Stimulated activated CD4-positive, alpha-beta T cell treated with anti-CD3 and anti-CD28 coated beads, Interleukin-4, amount 100 ng/mL, for 1 hour (primary cell): ENCODE measurements at regions not wholly inside any gene's neighbourhood (a gene's known extent, or its start where the extent isn't known, plus 50 kb on each side); places are given as distances from the start of the nearest gene placed in this dataset.

Source experiments
- DNase-seq: peaks from one replicate; pipeline ENCODE4 v3.0.0-alpha.2; 2020

DNA sequence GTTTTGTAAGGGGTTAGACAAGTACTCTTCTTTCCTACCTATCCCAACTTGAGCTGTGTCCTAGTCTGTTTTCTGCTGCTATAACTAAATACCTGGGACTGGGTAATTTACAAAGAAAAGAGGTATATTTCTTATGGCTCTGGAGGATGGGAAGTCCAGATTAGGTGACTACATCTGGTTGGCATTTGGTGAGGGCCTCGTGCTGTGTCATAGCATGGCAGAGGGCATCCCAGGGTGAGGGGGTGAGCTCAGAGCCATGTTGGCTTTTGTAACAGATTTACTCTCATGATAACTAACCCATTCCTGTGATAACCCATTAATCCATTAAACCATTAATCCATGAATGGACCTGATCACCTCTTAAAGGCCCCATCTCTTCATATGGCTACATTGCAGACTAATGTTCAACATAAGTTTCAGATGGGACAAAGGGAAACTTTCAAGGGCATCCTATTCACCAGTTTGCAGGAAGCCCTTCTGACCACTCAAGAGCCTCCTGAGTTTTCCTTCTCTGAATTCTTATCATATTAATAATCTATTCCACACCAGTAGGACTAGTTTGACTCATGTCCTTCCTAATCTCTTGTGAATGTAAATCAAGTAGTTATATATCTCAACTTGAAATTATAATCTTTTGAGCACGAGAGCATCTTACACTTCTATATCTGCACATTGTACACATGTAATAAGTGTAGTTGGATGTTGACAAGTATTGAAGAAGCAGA, 185.7 kb upstream of the ZPLD1 start:
- DNase-seq = no peak

DNA sequence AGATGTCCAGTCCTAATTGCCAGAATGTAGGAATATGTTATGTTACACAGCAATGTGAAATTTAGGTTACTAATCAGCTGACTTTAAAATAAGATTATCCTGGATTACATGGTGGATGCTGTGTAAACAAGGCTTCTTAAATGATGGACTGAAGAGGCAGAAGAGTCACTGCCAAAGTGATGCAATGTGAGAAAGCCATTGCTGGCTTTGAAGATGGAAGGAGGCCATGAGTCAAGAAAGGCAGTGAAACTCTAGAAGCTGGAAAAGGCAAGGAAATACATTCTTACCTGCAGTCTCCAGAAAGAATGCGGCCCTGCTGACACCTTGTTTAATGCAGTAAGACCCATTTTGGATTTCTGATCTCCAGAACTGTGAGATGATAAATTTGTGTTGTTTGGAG, 179.1 kb upstream of the ZPLD1 start:
- no peak for DNase-seq

DNA sequence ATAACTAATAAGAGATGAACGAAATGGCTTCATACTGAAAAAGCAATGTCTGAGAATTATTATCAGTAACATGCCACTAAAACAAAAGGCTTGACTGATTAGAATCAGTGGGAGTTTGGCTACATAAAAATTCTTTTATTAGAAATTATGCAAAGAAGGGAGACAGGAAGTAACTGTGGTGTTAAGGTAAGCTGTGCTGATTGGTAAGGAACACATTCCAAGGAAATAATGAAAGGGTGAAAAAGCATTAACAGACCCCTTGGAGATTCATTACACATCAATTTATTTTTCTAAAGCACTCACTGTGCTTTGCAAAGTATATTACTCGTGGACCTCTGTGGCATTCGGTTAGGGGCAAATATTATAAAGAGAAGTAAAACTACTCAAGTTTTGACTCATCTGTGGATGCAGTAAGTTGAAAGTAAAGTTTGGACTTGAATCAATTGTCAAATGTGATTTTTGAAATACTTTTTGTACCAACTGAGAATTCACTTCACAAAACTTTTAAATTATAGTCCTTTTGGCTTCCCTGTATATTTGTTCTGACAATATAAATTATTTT, 176.1 kb upstream of the ZPLD1 start:
- DNase-seq = no peak

DNA sequence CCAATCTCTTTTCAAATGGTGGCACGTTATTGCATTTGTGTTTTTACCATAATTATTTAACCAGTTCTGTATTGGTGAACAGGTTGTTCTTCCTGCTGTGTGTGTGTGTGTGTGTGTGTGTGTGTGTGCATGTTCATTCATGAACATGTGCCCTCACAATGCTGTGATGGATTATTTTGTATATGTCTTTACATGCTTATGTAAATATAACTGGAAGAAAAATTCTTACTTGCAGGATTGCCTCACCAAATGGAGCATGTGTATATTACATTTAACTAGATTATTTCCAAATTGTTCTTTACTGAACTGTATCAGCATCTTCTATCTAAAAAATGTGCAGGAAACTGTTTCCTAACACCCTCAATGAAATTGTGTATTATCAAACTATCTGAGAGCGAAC, 175.2 kb upstream of the ZPLD1 start:
- no peak for DNase-seq

DNA sequence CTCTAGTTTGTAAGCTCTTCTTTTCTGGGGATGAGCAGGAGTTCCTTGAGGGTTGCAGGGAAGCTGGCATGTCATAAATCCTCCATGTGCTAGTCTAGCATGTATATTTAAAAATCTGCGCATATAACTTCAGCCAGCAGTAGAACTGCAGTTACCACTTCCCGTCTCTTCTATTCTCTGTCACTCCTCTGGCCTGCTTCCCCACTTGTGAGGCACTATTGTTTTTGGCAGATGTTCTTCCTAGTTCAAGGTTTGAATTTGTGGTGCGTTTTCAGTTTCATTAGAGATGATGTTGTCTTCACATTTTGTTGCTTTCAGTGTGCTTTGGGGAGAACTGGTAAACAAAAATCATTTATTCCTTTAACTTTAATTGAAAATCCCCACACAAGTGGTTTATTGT, 169.1 kb upstream of the ZPLD1 start:
- DNase-seq = no peak

DNA sequence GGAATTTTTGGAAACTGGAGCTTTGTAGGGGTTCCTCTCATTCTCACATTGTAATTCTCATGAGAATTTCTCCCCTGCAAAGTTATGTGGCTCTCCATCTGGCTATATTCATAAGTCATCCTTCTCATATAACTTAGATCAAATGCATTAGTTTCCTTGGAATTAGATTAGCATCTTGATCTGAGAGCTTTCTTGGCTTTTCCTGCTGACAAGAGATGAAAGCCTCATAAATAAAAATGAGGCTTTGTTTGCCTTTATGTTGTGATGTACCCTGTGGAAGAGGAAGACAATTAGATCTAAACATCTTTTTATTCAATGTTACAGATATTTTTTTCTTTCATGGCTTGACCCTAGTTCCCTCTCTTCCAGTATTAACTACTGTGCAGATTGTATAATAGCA, 165.4 kb upstream of the ZPLD1 start:
- no peak for DNase-seq

DNA sequence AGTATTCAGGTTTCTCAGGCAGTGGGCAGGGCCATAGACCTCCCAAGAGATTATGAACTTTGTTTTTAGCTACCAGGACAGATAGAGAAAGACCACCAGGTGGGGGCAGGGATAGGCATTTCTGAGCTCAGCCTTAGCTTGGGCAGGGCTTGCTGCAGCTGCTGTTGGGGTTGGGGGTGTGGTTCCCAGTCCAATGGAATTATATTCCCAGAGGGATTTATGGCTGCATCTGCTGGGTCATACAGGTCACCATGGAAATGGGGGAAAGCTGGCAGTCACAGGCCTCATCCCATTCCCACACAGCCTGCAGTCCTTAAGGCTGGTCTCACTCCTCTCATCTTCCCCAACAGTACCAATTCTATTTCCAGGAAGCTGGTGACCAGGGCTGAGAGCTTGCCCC, 144.6 kb upstream of the ZPLD1 start:
- no peak for DNase-seq

DNA sequence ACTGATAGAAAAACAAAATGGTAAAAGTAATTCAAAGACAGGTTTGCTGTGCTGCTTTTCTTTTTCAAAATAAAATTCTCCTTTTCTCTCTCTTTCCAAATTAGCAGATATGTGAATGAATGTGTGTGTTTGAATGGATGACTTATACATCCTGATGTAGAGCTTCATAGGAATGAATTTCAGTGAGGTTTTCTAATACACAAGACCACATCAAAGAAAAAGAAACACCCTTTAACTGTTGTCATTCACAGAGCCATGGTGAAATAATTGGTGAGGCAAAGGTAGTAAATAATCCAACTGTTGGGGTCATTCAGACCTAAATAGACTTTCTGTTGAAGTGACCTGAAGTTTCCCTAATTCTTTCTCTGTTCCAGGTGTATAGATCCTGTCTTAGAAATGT, 139.1 kb upstream of the ZPLD1 start:
- no peak for DNase-seq

DNA sequence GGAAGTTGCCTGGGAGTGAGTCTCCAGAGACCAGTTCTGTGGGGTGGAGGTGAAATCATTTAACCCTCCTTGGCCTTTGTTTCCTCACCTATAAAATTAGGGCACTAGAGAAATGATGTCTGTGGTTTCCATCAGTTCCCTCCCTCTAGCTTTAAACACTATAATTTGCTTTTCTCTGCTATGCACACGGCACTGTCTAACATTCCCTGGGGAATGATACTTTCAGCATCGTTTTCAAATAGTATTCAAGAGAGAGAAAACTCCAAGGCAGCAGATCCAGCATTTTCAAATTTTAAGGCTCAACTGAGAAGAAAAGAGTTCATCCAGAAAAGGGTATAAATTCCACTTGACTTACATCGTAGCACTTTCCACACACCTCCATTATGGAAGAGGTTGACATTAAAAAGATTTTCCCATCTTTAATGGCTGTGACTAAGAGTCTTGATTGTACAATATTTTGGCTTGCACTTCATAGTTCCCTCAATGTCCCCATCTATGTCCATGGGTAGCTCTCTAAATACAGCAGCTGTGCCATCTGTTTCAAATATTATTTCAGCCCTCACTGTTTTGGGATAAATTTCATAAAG, 137.7 kb upstream of the ZPLD1 start:
- no peak for DNase-seq

DNA sequence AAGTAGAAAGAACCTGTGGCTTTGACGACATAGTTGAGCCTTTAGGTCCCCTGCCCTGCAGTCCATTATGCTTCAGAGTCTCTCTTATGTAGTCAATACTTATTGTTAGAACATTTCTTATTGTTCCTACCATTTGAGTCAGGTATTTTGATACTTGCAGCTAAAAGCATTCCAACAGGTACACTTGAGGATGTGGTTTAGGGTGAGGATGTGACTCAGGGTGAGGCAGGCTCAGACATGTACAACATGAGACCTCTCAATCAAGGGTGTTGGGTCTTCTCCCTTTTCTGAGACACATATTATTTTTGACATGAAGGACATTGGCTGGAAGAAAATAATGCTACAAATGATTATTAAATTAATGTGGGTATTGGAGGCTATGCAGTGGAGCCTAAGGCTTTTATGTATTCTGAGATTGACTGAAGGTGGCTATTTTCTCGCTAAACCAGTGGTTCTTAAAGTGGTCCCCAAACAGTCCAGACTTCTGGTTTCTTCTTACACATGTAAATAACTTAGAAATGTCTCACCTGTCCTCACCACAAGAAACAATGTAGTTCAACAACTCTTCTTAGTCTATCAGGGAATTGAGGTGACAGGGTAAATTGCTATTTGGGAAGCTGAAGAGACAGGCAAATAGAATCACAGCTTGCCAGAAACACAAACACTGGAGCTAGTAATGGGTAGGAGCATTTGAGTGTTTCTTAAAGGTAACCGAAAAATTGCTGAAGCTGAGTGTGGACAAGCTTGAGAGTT, 135.5 kb upstream of the ZPLD1 start:
- DNase-seq = no peak

DNA sequence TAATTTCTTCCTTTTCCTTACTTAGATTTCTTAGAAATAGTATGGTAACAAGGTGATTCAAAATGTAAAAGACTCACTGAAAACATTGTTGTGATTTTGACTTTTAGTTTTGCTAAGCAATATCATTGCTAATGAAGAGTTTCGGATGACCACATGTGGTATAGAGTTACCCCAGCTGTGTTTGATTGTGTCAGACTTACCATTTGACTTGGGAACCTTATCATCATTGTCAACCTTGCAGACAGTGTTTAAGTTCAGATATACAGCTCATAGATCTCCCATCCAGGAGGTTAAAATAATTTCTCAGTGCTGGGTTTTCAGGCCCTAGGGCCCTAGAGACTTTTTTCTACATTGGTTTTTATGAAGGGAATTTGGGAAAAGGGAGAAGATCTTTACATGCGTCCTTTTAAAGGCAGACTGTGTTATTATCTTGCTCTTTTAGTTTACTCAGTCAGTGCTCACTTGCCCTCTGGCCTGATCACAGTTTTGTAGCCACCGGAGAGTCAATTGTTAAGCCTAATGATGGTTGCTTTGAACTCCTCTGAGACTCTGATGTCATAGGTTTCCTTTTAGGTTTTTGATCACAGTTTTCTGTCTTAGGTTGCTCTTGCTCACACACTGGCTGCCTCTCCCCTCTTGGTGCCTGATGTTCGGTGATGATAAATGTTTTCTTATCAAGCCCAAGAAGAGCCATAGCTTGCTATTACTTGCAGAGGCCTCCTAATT, 133.5 kb upstream of the ZPLD1 start:
- DNase-seq = no peak

DNA sequence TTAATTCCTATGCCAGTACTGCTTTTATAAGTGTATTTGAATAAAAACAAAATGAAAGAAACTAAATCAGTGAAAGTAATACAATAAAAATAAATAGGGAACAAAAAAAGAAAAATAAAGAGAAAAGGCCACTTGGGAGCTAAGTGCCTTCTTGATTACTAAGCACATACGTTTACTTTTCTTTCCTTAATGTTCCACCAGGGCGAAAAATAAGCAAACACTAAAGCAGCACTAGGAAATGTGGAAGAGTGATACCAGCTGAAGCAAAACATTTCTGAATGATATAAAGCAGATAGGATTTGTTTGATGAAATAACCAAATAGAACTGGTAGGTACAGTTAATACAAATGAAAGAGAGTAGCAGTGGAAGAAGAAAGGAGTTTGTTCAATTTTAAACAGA, 132.8 kb upstream of the ZPLD1 start:
- DNase-seq = no peak

DNA sequence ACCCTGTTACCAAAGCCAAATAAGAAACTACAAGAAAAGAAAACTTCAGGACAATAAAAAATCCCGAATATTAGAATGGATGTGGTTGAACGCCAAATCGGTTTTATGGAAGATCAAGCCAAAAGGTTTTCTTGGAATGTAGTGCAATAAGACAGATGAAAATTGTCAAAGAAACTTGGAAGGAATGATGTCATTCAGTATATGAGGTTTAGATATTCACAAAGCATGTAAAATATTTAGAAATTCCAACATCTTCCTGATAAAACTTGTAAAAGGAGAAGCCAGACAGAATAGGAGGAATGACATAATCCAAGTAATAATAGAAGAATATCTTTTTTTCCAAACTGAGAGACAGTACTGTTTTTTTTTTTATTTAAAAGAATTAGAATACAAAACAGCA, 130.3 kb upstream of the ZPLD1 start:
- no peak for DNase-seq

DNA sequence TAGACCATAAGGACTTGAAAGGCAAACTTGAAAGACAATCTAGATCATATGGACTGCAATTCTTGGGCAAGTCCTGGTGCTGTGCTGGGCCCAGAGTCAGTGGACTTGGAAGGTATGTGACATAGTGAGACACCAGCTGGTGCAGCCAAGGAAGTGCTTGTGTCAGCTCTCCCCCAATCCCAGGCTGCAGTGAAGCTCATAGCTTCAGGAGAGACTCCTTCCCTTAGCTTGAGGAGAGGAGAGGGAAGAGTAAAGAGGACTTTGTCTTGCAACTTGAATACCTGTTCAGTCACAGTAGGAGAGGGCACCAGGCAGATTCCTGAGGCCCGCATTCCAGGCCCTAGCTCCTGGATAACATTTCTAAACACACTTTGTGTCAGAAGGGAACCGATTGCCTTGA, 127.4 kb upstream of the ZPLD1 start:
- no peak for DNase-seq

DNA sequence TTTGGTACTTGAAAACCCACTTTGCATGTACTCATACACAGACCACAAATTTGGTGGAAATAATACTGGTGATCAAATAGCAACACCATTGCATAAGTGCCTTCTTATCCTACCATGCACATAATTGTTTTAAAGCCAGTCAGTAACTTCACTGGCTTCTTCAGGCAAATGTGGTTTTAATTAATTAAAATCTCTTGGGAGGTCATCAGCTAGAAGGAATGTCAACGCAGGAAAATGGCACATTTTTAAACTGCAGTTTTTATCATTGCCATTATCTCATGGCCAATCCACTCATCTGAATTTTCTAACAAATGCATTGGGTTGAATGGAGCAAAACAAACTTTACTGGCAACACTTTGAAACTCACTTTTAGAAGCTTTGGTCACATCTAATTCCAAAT, 105.7 kb upstream of the ZPLD1 start:
- no peak for DNase-seq

DNA sequence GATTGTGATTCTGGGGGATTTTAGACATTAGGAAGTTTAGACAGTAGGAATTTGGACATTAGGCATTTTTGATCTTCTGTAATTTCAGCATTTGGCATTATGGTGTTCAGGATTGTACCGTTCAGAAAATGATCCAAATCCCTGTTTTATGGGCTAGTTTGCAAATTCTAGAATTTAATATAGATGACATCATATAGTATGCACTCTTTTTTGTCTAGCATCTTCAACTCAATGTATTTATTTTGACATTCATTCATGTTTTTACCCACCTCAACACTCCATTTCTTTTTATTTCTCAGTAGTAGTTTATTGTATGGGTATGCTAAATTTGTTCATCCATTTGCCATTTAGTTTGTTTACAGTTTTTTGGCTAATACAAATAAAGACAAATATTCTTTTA, 105.3 kb upstream of the ZPLD1 start:
- no peak for DNase-seq

DNA sequence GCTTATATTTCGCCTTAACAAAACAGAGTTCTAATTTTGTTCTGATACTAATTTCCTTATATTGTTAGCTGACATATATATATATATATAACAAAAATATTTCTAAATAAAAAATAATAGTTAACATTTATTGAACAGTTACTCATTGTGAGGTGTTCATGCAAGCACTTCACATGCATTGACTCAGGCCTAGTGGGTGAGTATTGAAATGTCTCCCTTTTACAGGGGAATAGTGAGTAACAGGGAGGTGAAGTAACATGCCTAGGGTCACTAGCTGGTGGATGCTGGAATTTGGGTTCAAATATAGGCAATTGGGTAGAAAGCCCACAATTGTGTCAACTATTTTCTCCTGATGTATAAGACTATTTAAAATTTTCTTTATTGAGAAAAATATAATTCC, 102.6 kb upstream of the ZPLD1 start:
- no peak for DNase-seq

DNA sequence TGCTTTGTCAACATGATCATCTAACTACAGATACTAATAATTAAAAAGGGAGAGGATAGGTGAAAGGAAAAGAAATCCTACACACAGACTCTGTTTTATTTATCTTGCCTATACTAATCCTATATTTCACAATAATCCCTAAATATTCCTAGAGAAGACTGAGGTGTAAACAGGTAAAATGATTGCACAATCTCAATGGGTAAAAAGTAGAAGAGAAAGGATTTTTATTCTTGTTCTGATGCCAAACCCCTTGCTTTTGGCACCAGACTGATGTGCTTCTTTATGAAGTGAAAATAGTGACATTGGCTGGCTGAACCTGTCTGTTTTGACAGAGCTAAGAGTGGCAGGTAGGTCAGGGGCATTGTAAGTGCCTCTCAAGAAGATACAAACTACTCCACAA, 101.9 kb upstream of the ZPLD1 start:
- DNase-seq = no peak

DNA sequence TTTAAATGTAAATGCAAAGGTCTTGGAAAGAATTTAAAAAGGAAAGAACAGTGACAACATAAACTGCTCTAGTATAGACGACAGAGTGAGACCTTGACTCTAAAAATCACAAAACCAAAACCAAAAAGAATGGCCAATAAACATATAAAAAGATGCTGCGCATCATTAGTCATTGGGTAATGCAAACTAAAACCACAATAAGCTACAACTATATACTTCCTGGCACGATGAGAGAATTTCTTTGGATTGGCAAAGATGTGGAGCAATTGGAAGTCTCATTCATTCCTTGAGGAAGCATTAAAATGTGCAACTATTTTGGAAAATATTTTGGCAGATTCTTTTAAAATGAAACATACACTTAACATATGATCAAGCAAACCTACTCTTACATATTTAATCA, 98.7 kb upstream of the ZPLD1 start:
- no peak for DNase-seq

DNA sequence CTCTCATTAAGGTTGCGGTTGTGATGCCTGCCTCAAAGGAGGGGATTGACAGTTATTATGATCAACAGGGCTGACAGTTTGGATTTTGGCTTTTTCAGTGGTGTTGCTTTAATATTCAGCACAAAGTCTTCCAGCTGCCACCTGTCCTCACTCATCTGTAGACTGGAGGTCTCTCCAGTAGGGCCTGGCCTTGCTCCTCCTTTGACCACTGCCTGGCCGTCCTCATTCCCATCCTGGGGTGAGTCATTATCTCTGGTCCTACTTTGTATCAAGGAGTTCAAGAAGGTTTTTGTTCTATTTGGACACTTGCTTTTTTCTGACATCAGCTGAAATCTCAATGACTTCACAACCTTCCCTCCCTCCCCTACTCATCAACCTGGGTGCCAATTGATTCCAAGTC, 95.1 kb upstream of the ZPLD1 start:
- DNase-seq = no peak

DNA sequence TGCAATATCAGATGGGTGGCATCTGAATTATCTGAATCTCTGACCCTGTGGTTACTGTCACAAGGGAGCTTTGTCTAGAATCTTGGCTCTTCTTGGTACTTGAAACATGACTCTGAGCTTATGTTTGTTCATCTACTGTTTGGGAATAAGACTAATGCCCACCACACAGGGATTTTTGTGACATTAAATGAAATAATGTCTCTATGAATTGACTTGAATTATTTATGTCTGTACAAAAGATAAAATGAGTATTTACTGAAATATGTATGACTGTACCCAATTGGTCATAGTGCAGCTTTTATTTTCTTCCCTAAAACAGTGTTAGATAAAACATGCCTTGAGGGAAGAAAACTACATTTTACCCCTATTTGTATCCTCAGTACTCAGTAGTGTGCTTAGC, 87.9 kb upstream of the ZPLD1 start:
- no peak for DNase-seq

DNA sequence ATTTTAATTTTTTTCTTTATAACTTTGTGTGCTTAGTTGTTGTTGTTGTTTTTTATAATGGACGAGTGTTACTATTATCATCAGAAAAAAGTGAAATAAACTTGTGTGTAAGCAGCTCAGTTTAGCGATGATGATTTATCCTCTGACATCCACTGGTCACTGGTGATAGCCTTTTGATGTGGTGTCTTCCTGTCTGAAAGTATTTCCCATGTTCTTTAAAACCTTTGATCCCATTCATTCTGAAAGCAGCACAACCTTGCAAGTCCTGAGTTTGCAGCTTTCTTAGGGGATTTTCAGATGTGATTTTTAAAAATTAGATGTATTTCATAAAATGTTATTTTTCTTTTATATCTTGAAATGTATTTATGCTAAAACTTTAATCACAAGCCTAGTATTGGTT, 85.9 kb upstream of the ZPLD1 start:
- no peak for DNase-seq

DNA sequence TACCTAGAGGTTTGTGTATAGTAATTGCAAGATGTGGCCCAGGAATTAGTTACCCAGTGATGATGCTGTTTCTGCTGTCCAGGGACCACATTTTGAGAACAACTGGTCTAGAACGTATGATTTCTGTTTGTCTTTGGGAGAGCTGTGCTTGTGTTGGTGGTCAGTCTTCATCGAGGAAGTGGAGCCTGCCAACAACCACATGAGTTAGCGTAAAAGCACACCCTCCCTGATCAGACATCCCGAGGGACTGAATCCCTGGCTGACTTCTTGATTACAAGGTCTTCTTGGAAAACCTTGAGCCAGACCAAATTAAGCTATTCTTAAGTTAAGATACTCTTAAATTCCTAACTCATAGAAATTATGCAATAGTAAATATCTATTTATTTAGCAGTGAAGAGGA, 81.7 kb upstream of the ZPLD1 start:
- no peak for DNase-seq

DNA sequence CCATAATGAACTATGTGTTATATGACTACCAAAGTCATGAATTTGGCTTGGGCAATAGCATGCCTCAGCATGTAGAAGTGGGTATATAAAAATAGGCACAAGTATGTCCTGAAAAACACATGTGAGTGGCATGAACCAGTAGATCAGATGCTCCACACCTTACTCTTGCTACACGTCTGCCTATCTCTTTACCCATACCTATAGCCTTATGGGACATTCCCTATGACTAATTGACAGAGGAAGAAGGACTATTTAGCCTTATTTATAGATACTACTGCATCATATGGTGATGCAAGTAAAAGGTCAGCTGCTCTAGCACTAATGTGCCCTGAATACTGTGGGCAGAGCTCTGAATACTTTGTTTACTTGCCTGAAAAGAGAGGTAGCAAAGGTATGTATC, 81.0 kb upstream of the ZPLD1 start:
- no peak for DNase-seq
